ENCODE measurements at regions not wholly inside any gene's neighbourhood (a gene's known extent, or its start where the extent isn't known, plus 50 kb on each side); places are given as distances from the start of the nearest gene placed in this dataset.

DNA sequence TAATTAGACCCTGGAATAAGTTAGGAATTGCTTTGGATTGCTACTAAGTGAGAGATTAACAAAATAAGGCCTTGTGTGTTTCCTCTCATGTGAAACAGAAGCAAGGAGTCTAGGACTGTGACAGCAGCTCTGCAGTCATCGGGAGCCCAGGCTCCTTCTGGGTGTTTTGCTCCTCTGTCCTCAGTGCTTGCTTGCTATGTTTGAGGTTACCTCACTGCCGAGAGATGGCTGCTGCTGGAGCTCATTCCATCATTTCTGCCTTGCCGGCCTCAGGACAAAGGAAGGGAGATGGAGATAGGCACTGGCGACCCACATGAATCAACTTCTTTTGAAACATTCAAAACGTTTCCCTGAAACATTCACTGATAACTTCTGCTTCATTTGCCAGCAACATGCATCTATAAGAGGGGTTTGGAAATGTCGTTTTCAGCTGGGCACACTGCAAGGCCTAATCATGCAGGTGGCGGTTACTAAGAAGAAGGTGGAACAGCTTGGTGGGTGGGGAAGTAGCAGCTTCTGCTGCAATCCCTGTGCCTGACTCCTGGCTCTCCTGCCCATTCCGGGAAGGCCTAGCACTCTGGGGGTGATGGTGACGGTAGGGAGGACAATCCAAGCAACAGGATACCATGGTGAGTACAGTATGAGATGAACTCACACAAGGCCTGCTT lies 77.2 kb upstream of the CD180 start:
- TF ChIP-seq, protein P1, sequence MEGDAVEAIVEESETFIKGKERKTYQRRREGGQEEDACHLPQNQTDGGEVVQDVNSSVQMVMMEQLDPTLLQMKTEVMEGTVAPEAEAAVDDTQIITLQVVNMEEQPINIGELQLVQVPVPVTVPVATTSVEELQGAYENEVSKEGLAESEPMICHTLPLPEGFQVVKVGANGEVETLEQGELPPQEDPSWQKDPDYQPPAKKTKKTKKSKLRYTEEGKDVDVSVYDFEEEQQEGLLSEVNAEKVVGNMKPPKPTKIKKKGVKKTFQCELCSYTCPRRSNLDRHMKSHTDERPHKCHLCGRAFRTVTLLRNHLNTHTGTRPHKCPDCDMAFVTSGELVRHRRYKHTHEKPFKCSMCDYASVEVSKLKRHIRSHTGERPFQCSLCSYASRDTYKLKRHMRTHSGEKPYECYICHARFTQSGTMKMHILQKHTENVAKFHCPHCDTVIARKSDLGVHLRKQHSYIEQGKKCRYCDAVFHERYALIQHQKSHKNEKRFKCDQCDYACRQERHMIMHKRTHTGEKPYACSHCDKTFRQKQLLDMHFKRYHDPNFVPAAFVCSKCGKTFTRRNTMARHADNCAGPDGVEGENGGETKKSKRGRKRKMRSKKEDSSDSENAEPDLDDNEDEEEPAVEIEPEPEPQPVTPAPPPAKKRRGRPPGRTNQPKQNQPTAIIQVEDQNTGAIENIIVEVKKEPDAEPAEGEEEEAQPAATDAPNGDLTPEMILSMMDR (IDR thresholded peaks at IDR 0.05; ENCODE audit: low read depth, low read length, missing input control): no peak
- TF ChIP-seq YY1 (IDR thresholded peaks at IDR 0.05) (no peak), REST (IDR thresholded peaks at IDR 0.05) (no peak), ZBTB33 (IDR thresholded peaks at IDR 0.05) (no peak), GABPA (IDR thresholded peaks at IDR 0.05 in 1 of 2, conservative IDR thresholded peaks at IDR 0.05 in 1 of 2) (no peak), JUND (IDR thresholded peaks at IDR 0.05) (no peak), SP1 (IDR thresholded peaks at IDR 0.05) (no peak), EGR1 (IDR thresholded peaks at IDR 0.05; ENCODE audit: low read depth in 2 of 2) (no peak), TAF1 (conservative IDR thresholded peaks at IDR 0.05) (no peak)

All from liver (tissue), 3 donors.